Transverse colon (tissue), 4 donors: ENCODE measurements at regions not wholly inside any gene's neighbourhood (a gene's known extent, or its start where the extent isn't known, plus 50 kb on each side); places are given as distances from the start of the nearest gene placed in this dataset.

Experiments used
- DNase-seq: peaks from one replicate; pipeline ENCODE4 v3.0.0-alpha.2; 2019
- H3K27ac ChIP-seq, 4 donors: fragments of 200-600 bp; sonication (generic); 2 replicates each; pipeline ENCODE4 v1.5.1; 2016 to 2018; ENCODE audit warnings: inconsistent platforms in 4 of 4
- H3K27me3 ChIP-seq: fragments of 200-600 bp; sonication (generic); 2 replicates; pipeline ENCODE4 v1.5.1; 2017; ENCODE audit warnings: inconsistent platforms
- H3K36me3 ChIP-seq, 4 donors: fragments of 200-600 bp; sonication (generic); 2 replicates each; pipeline ENCODE4 v1.5.1; 2017 to 2019; ENCODE audit warnings: inconsistent platforms in 4 of 4
- H3K4me1 ChIP-seq, 4 donors: fragments of 200-600 bp; sonication (generic); 2 replicates each; pipeline ENCODE4 v1.5.1; 2017 to 2020; ENCODE audit warnings: inconsistent platforms in 4 of 4
- H3K4me3 ChIP-seq, 4 donors: fragments of 200-600 bp; sonication (generic); 1 replicate in 1 of 4; 2 replicates in 3 of 4; pipeline versions ENCODE4 v1.5.1 to v1.6.1; 2017 to 2019; ENCODE audit warnings: inconsistent platforms in 4 of 4
- H3K9me3 ChIP-seq, 2 donors: fragments of 200-600 bp; sonication (generic); 2 replicates each; pipeline ENCODE4 v1.5.1; 2017 to 2019; ENCODE audit warnings: inconsistent platforms in 2 of 2
- CTCF ChIP-seq, 5 experiments: fragments of 200-600 bp in 3 of 5; fragments of 450-650 bp in 2 of 5; sonication (generic) in 3 of 5; IDR thresholded peaks; 1 replicate in 2 of 5; 2 replicates in 3 of 5; pipeline ENCODE4 v1.5.1; 2016 to 2017; ENCODE audit warnings: antibody characterized with exemption in 5 of 5, inconsistent platforms in 3 of 5, mild to moderate bottlenecking in 2 of 5, moderate library complexity in 1 of 5
- EP300 ChIP-seq: sonication (generic); formaldehyde crosslinking; IDR thresholded peaks from one replicate; pipeline ENCODE4 v1.6.1; 2017; ENCODE audit warnings: antibody characterized with exemption, low read depth
- POLR2A ChIP-seq: fragments of 450-650 bp; IDR thresholded peaks from one replicate; pipeline ENCODE4 v1.6.1; 2016; ENCODE audit warnings: antibody characterized with exemption, mild to moderate bottlenecking, moderate library complexity
- POLR2AphosphoS5 ChIP-seq, 3 donors: sonication (generic); formaldehyde crosslinking; IDR thresholded peaks; one replicate each; pipeline ENCODE4 v1.6.1; 2016; ENCODE audit warnings: antibody characterized with exemption in 3 of 3
- WGBS, 2 donors: methylation state at CpG; one replicate each; pipeline ENCODE4 v1.1.5; 2018; ENCODE audit warnings: low coverage in 1 of 2; 5-methylcytosine and 5-hydroxymethylcytosine counted together
- in situ Hi-C, 4 donors: fragments of 200-750 bp; cut with MboI; loops; one replicate each; pipeline versions ENCODE4 v1.15.0 to v1.15.1; 2017; ENCODE audit warnings: low sequenced_read_pairs in 3 of 4, low pct_ligation_motif_present in 1 of 4, low pct_unique_long_range_greater_than_20kb in 1 of 4
- intact Hi-C: fragments of 100-400 bp; cut with DNase I; formaldehyde crosslinking; loops from one replicate; pipeline ENCODE4 v1.15.1; 2023; ENCODE audit warnings: low total_unique reads

DNA sequence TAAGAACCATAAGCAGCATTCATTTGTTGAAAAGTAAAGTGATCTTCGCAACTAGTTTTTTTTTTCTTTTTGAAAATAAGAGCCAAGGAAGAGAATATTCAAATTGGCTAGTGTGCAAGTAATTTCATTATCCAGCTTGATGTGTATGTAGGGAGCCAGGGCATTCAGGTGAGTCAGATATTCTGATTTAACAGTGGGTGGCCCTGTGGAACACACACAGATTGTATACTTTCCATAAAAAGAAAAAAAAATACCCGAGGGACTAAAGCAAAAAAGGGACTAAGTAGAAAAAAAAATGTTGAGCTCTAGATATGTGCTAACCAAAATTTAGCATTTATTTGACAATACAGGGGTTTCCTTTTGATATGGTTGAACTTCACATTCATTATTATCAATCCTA is 96.9 kb upstream of the ROPN1 start:
- Histone ChIP-seq H3K9me3 (no peaks in the 10 kb centered on the region), H3K4me3 (no peak overlapping the region), H3K27me3 (no peaks in the 10 kb centered on the region), H3K4me1 (no peaks in the 10 kb centered on the region), H3K27ac (no peak overlapping the region), H3K36me3 (no peaks in the 10 kb centered on the region)
- DNase-seq, result no peak
- in situ Hi-C loops (no loop called here), intact Hi-C loops (no loop called here)
- WGBS, 2 donors, result 71 to 76% methylated on average over 2 of the region's 2 CpGs
- no peak for TF ChIP-seq CTCF (IDR thresholded peaks at IDR 0.05)
- TF ChIP-seq EP300, result no peak
- no peak for TF ChIP-seq POLR2A
- TF ChIP-seq POLR2AphosphoS5 (IDR thresholded peaks at IDR 0.05), result no peak

- in situ Hi-C loops (no loop called here), intact Hi-C loops (no loop called here)
- no peak for DNase-seq
- H3K27ac ChIP-seq, result no peak overlapping the region
- no peaks in the 10 kb centered on the region for H3K27me3 ChIP-seq
- TF ChIP-seq CTCF (IDR thresholded peaks at IDR 0.05) (no peak), POLR2A (no peak), POLR2AphosphoS5 (IDR thresholded peaks at IDR 0.05) (no peak), EP300 (no peak)
- no peaks in the 10 kb centered on the region for H3K36me3 ChIP-seq
- H3K4me1 ChIP-seq, result no peaks in the 10 kb centered on the region
- H3K9me3 ChIP-seq, result no peaks in the 10 kb centered on the region
- 77 to 79% methylated on average over 2 of the region's 2 CpGs for WGBS, 2 donors
- H3K4me3 ChIP-seq, result no peak overlapping the region
These were observed 97.3 kb upstream of the ROPN1 start for GRCh38 chr3:124089214-124089613.

GRCh38 chr3:124091716-124092115 is 99.8 kb upstream of the ROPN1 start:
- no peak for DNase-seq
- WGBS, 2 donors, result 75 to 91% methylated on average over 1 of the region's 1 CpG
- in situ Hi-C loops (no loop called here), intact Hi-C loops (no loop called here)
- Histone ChIP-seq H3K27ac (no peak overlapping the region), H3K4me1 (no peaks in the 10 kb centered on the region), H3K9me3 (no peaks in the 10 kb centered on the region), H3K4me3 (no peak overlapping the region), H3K36me3 (no peaks in the 10 kb centered on the region), H3K27me3 (no peaks in the 10 kb centered on the region)
- TF ChIP-seq POLR2A (no peak), POLR2AphosphoS5 (IDR thresholded peaks at IDR 0.05) (no peak), CTCF (IDR thresholded peaks at IDR 0.05) (no peak), EP300 (no peak)

DNA sequence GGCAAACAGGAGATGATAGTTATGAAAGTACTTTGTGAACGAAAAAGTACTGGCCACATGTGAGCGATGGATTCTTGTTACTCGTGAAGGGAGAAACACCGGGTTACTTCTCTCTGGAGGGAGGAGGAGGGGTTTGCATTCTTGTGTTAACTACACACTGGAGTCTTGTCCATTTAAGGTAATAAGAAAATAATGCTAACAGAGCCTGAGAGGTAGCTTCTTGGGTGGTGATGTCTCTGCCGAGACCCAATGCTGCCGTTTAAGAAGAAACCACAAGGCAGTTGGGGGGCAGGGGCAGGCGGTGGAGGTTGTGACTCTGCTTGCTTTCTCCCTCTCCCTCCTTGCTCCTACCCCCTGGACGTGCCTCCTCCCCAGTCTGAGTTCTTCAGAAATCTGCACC is 100.9 kb upstream of the ROPN1 start:
- no peak overlapping the region for H3K4me3 ChIP-seq
- intact Hi-C loops, result no loop called here
- H3K27ac ChIP-seq, result no peak overlapping the region
- no peaks in the 10 kb centered on the region for H3K4me1 ChIP-seq
- in situ Hi-C loops, result no loop called here
- H3K27me3 ChIP-seq, result no peaks in the 10 kb centered on the region
- DNase-seq, result no peak
- no peak for TF ChIP-seq POLR2A
- WGBS, 2 donors, result 79 to 80% methylated on average over 5 to 8 of the region's 8 CpGs
- no peaks in the 10 kb centered on the region for H3K9me3 ChIP-seq
- H3K36me3 ChIP-seq, result no peaks in the 10 kb centered on the region

DNA sequence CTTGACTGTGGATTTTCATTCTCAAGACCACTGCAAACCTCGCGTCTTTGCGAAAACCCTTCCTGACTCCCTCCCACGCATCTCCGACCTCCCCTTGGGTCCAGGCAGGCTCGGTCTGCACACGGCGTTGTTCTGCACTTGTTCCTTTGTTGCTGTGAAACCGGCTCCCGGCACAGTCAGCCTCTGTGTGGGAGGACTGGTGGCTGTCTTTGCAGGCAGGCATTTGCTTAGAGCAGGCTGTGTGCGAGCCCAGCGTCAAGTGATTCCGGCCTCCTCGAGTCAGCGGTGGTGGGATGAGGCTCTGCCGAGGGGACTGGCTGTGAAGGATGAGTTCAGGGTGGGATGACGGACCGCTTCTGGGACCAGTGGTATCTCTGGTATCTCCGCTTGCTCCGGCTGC is 102.6 kb upstream of the ROPN1 start:
- H3K9me3 ChIP-seq, result no peaks in the 10 kb centered on the region
- no peak for DNase-seq
- no peak overlapping the region for H3K4me3 ChIP-seq
- intact Hi-C loops, result no loop called here
- no peaks in the 10 kb centered on the region for H3K27me3 ChIP-seq
- no peak overlapping the region for H3K27ac ChIP-seq
- no peaks in the 10 kb centered on the region for H3K36me3 ChIP-seq
- H3K4me1 ChIP-seq, result no peaks in the 10 kb centered on the region
- in situ Hi-C loops, result no loop called here
- 90 to 95% methylated on average over 4 to 20 of the region's 20 CpGs for WGBS, 2 donors
- no peak for TF ChIP-seq POLR2A
- TF ChIP-seq CTCF (IDR thresholded peaks at IDR 0.05), result no peak
- no peak for TF ChIP-seq EP300
- TF ChIP-seq POLR2AphosphoS5 (IDR thresholded peaks at IDR 0.05), result no peak
